T-cell (primary cell): ENCODE measurements at regions not wholly inside any gene's neighbourhood (a gene's known extent, or its start where the extent isn't known, plus 50 kb on each side); places are given as distances from the start of the nearest gene placed in this dataset.
A peak's percentile ranks its signal among the peaks of the same experiment; 100 is the strongest.

Experiments used
- ATAC-seq, 4 experiments: fragments of 200-7000 bp in 3 of 4; fragments of 150-1000 bp in 1 of 4; cut with Tn5 transposase; replicated peaks in 1 of 4; 1 replicate in 3 of 4; 2 replicates in 1 of 4; pipeline ENCODE4 v1.10.0; 2021; ENCODE audit warnings: moderate library complexity in 3 of 4, mild to moderate bottlenecking in 2 of 4, moderate number of reproducible peaks in 1 of 4
- CTCF ChIA-PET, 2 donors: fragments of 300-600 bp; sonication (Branson Sonifier 250); formaldehyde crosslinking; loops; one replicate each; lab custom pipeline; 2022; ENCODE audit warnings: antibody characterized with exemption in 2 of 2; lab: Charles Lee
- POLR2A ChIA-PET, 2 donors: fragments of 300-600 bp; sonication (Branson Sonifier 250); formaldehyde crosslinking; loops; one replicate each; lab custom pipeline; 2022; ENCODE audit warnings: antibody characterized with exemption in 2 of 2; lab: Charles Lee
- DNase-seq, 35 experiments: peaks; one replicate each; pipeline versions ENCODE4 v3.0.0 to v3.0.0-alpha.2; 2013 to 2023
- H3K27ac ChIP-seq: one replicate; pipeline ENCODE4 v1.5.1; 2013; ENCODE audit warnings: low read length
- H3K27me3 ChIP-seq, 2 experiments: replicated peaks in 1 of 2; 1 replicate in 1 of 2; 2 replicates in 1 of 2; pipeline versions ENCODE4 v1.6.1 to v1.7.0; 2013; ENCODE audit warnings: low read length in 1 of 2, mixed read lengths in 1 of 2; ENCODE audit not compliant: control insufficient read depth in 2 of 2, insufficient read depth in 2 of 2; ENCODE audit errors: extremely low read depth in 1 of 2
- H3K36me3 ChIP-seq, 2 donors: 1 replicate in 1 of 2; 2 replicates in 1 of 2; pipeline versions ENCODE4 v1.6.1 to v1.7.0; 2013; ENCODE audit warnings: low read length in 1 of 2; ENCODE audit not compliant: control insufficient read depth in 2 of 2, insufficient read depth in 1 of 2; ENCODE audit errors: extremely low read depth in 1 of 2
- H3K4me1 ChIP-seq, 2 experiments: 1 replicate in 1 of 2; 2 replicates in 1 of 2; pipeline versions ENCODE4 v1.6.1 to v1.7.0; 2013; ENCODE audit warnings: low read length in 2 of 2, mixed read lengths in 1 of 2; ENCODE audit not compliant: insufficient read depth in 2 of 2, control insufficient read depth in 1 of 2; ENCODE audit errors: extremely low read depth in 1 of 2
- H3K4me3 ChIP-seq, 2 donors: 1 replicate in 1 of 2; 2 replicates in 1 of 2; pipeline versions ENCODE4 v1.5.1 to v1.7.0; 2013; ENCODE audit warnings: mild to moderate bottlenecking in 2 of 2, low read length in 1 of 2, moderate library complexity in 1 of 2; ENCODE audit not compliant: control insufficient read depth in 1 of 2; ENCODE audit errors: extremely low read depth in 1 of 2
- H3K9me3 ChIP-seq: 2 replicates; pipeline ENCODE4 v1.7.0; 2013
- H3K27ac Mint-ChIP-seq, 2 donors: one replicate each; pipeline ENCODE4 v1.8.0; 2020 to 2021; ENCODE audit warnings: mild to moderate bottlenecking in 2 of 2, mixed read lengths in 2 of 2
- H3K27me3 Mint-ChIP-seq, 2 donors: one replicate each; pipeline ENCODE4 v1.8.0; 2021 to 2022; ENCODE audit warnings: mixed read lengths in 2 of 2
- H3K36me3 Mint-ChIP-seq: one replicate; pipeline ENCODE4 v1.8.0; 2021; ENCODE audit warnings: mixed read lengths
- H3K4me1 Mint-ChIP-seq, 3 donors: one replicate each; pipeline ENCODE4 v1.8.0; 2020 to 2022; ENCODE audit warnings: mixed read lengths in 3 of 3, mild to moderate bottlenecking in 1 of 3
- H3K4me3 Mint-ChIP-seq, 3 donors: one replicate each; pipeline ENCODE4 v1.8.0; 2020 to 2022; ENCODE audit warnings: mild to moderate bottlenecking in 3 of 3, mixed read lengths in 3 of 3, moderate library complexity in 3 of 3
- H3K9me3 Mint-ChIP-seq, 3 donors: one replicate each; pipeline ENCODE4 v1.8.0; 2020 to 2022; ENCODE audit warnings: mixed read lengths in 3 of 3
- WGBS: methylation state at CpG from one replicate; pipeline ENCODE4 v1.1.5; 2013; ENCODE audit warnings: missing lambda C conversion rate; ENCODE audit not compliant: insufficient coverage; 5-methylcytosine and 5-hydroxymethylcytosine counted together

DNA sequence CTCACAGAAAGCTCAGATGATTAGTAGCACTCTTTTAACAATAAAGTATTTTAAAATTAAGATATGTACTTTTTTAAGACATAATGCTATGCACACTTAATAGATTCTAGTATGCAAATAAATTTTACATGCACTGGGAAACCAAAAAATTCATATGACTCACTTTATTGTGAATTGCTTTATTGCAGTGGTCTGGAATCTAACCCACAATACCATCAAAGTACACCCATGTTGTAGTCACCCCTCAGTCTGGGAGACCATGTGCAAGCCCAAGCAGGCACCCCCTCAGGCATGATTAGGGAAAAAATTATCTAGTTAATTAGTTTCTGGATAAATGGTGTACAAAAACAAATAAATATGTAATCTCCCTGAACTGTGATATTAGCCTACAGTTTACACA is 649.0 kb upstream of the HS6ST1 start:
- Mint-ChIP-seq H3K4me3 (no peak overlapping the region), H3K27ac (no peak overlapping the region), H3K4me1 (peaks cover 0 to 6% (median 2%) of the 10 kb centered on the region in 3 donors), H3K9me3 (peaks cover 0 to 10% (median 6%) of the 10 kb centered on the region in 3 donors), H3K27me3 (no peaks in the 10 kb centered on the region), H3K36me3 (no peaks in the 10 kb centered on the region)
- H3K4me3 ChIP-seq: no peak overlapping the region
- H3K27ac ChIP-seq: no peak overlapping the region
- H3K4me1 ChIP-seq: no peaks in the 10 kb centered on the region
- no peak for DNase-seq
- POLR2A ChIA-PET: no interaction called here
- peaks cover 0 to under 1% of the 10 kb centered on the region in 2 experiments for H3K27me3 ChIP-seq
- no peaks in the 10 kb centered on the region for H3K36me3 ChIP-seq
- CTCF ChIA-PET: no interaction called here
- no peak for ATAC-seq
- no peaks in the 10 kb centered on the region for H3K9me3 ChIP-seq

GRCh38 chr2:128969374-128969773 is 650.7 kb upstream of the HS6ST1 start:
- Histone ChIP-seq H3K4me1 (no peaks in the 10 kb centered on the region), H3K4me3 (no peak overlapping the region), H3K27me3 (peaks cover 0 to 2% of the 10 kb centered on the region in 2 experiments), H3K9me3 (no peaks in the 10 kb centered on the region), H3K27ac (no peak overlapping the region), H3K36me3 (no peaks in the 10 kb centered on the region)
- peaks cover 0 to 4% of the 10 kb centered on the region in 2 donors for H3K27me3 Mint-ChIP-seq
- no peaks in the 10 kb centered on the region for H3K36me3 Mint-ChIP-seq
- ChIA-PET POLR2A (no interaction called here), CTCF (no interaction called here)
- no peak overlapping the region for H3K4me3 Mint-ChIP-seq
- H3K9me3 Mint-ChIP-seq: no peaks in the 10 kb centered on the region
- DNase-seq (no peak), ATAC-seq (no peak)
- no peak overlapping the region for H3K27ac Mint-ChIP-seq
- H3K4me1 Mint-ChIP-seq: peaks cover 0 to 6% (median 2%) of the 10 kb centered on the region in 3 donors

- CTCF ChIA-PET: no interaction called here
- WGBS: 50% methylated on average over 2 of the region's 10 CpGs
- H3K4me3 ChIP-seq: no peak overlapping the region
- Mint-ChIP-seq H3K27me3 (peaks cover 0 to 4% of the 10 kb centered on the region in 2 donors), H3K36me3 (no peaks in the 10 kb centered on the region), H3K4me3 (no peak overlapping the region), H3K4me1 (peaks cover 0 to 6% (median 2%) of the 10 kb centered on the region in 3 donors), H3K9me3 (no peaks in the 10 kb centered on the region), H3K27ac (no peak overlapping the region)
- H3K36me3 ChIP-seq: no peaks in the 10 kb centered on the region
- no peaks in the 10 kb centered on the region for H3K9me3 ChIP-seq
- peaks cover 0 to 2% of the 10 kb centered on the region in 2 experiments for H3K27me3 ChIP-seq
- no peaks in the 10 kb centered on the region for H3K4me1 ChIP-seq
- H3K27ac ChIP-seq: no peak overlapping the region
- no peak for ATAC-seq
- no peak for DNase-seq
- POLR2A ChIA-PET: no interaction called here
These were observed 651.9 kb upstream of the HS6ST1 start for GRCh38 chr2:128970332-128971116.

- CTCF ChIA-PET: no interaction called here
- DNase-seq (no peak), ATAC-seq (no peak)
- no peaks in the 10 kb centered on the region for H3K36me3 ChIP-seq
- WGBS: 100% methylated on average over 1 of the region's 4 CpGs
- Mint-ChIP-seq H3K27ac (no peak overlapping the region), H3K4me3 (no peak overlapping the region), H3K9me3 (no peaks in the 10 kb centered on the region), H3K27me3 (peaks cover 0 to 4% of the 10 kb centered on the region in 2 donors), H3K36me3 (no peaks in the 10 kb centered on the region), H3K4me1 (peaks cover 0 to 6% (median 2%) of the 10 kb centered on the region in 3 donors)
- no peak overlapping the region for H3K4me3 ChIP-seq
- peaks cover 0 to 5% of the 10 kb centered on the region in 2 experiments for H3K27me3 ChIP-seq
- H3K9me3 ChIP-seq: no peaks in the 10 kb centered on the region
- no peaks in the 10 kb centered on the region for H3K4me1 ChIP-seq
- POLR2A ChIA-PET: no interaction called here
- H3K27ac ChIP-seq: no peak overlapping the region
These were observed 654.9 kb upstream of the HS6ST1 start for GRCh38 chr2:128973566-128973965.

GRCh38 chr2:128978212-128978611 is 659.5 kb upstream of the HS6ST1 start:
- POLR2A ChIA-PET: no interaction called here
- Histone ChIP-seq H3K36me3 (no peaks in the 10 kb centered on the region), H3K27ac (no peak overlapping the region), H3K9me3 (no peaks in the 10 kb centered on the region), H3K27me3 (peaks cover 0 to 4% of the 10 kb centered on the region in 2 experiments), H3K4me3 (no peak overlapping the region), H3K4me1 (no peaks in the 10 kb centered on the region)
- Mint-ChIP-seq H3K27ac (no peak overlapping the region), H3K4me1 (no peaks in the 10 kb centered on the region), H3K27me3 (peaks cover 0 to 3% of the 10 kb centered on the region in 2 donors), H3K9me3 (no peaks in the 10 kb centered on the region), H3K36me3 (no peaks in the 10 kb centered on the region), H3K4me3 (no peak overlapping the region)
- CTCF ChIA-PET: no interaction called here
- 44% methylated on average over 3 of the region's 5 CpGs for WGBS
- DNase-seq (no peak), ATAC-seq (peak in 1 of 4 experiments; percentile 21)

DNA sequence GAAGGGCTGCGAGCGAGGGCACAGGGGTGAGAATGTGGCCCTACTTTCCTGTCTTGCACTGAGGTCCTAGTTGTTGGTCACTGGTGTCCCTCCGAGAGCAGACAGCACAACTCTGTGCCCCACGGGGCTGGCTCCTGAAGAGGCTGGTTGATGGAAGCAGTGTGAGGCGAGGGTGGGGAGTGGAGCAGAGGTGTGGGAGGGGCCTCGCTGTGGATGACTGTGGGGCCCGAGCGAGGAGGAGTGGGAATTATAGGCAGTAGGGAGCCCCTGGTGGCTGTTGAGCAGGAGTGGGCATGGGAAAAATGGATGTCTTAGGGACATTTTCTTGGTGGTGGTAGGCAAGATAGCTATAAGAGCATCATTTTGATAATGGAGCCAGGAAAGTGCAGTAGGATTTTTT is 660.5 kb upstream of the HS6ST1 start:
- Histone ChIP-seq H3K4me3 (no peak overlapping the region), H3K27ac (no peak overlapping the region), H3K27me3 (peaks cover 0 to 5% of the 10 kb centered on the region in 2 experiments), H3K9me3 (no peaks in the 10 kb centered on the region), H3K36me3 (no peaks in the 10 kb centered on the region), H3K4me1 (no peaks in the 10 kb centered on the region)
- CTCF ChIA-PET: no interaction called here
- Mint-ChIP-seq H3K27me3 (peaks cover 0 to 3% of the 10 kb centered on the region in 2 donors), H3K4me1 (no peaks in the 10 kb centered on the region), H3K4me3 (no peak overlapping the region), H3K27ac (no peak overlapping the region), H3K36me3 (no peaks in the 10 kb centered on the region), H3K9me3 (no peaks in the 10 kb centered on the region)
- 88% methylated on average over 6 of the region's 8 CpGs for WGBS
- POLR2A ChIA-PET: no interaction called here
- no peak for DNase-seq
- ATAC-seq: no peak
